ENCODE measurements at regions not wholly inside any gene's neighbourhood (a gene's known extent, or its start where the extent isn't known, plus 50 kb on each side); places are given as distances from the start of the nearest gene placed in this dataset.

GRCh38 chr2:166653185-166653813 is 159.2 kb upstream of the SCN7A start:
- TF ChIP-seq CTCF (conservative IDR thresholded peaks at IDR 0.05; ENCODE audit: low read depth, low read length) (no peak), EZH2 (IDR thresholded peaks at IDR 0.05; ENCODE audit: borderline replicate concordance, low read depth, low read length, poor library complexity, severe bottlenecking) (no peak)
